Retina (tissue), 1 donor: ENCODE measurements at regions not wholly inside any gene's neighbourhood (a gene's known extent, or its start where the extent isn't known, plus 50 kb on each side); places are given as distances from the start of the nearest gene placed in this dataset.

ENCODE experiments used
- DNase-seq: peaks from one replicate; pipeline ENCODE4 v3.0.0-alpha.2; 2016

DNA sequence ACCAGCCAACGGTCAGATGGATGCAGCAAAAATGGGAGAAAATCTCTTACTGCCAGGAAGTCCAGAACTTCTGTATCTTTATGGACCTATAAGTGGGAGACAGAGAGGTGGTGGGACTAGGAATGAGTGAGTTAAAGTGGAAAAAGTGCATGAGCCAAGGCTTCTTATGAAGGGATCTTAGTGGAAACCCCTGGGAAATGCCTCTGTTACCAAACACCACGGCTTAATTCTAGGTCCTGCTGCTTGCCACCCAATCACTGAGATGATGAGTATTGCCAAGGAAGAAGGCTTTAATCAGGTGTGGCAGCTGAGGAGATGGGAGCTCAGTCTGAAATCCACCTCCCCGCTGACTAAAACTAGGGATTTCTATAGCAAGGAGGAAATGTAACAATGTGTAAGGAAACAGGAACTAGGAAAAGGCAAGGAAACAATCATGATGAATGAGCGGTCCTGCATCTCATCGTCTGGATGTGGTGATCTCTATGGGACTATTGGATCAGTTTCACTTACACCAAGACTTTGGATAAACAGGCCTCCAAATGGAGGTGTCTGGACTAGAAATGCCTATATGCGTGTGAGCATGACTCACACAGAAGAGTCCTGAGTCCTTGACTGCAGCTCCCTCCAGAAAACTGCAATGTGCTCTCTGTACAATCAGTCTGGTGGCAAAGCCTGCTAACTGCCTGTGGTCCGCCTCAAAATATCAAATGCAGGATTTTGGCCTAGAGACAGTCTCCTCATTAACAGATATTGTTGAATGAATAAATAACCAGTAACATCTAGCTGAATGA, 98.2 kb upstream of the PRR16 start:
- no peak for DNase-seq

DNA sequence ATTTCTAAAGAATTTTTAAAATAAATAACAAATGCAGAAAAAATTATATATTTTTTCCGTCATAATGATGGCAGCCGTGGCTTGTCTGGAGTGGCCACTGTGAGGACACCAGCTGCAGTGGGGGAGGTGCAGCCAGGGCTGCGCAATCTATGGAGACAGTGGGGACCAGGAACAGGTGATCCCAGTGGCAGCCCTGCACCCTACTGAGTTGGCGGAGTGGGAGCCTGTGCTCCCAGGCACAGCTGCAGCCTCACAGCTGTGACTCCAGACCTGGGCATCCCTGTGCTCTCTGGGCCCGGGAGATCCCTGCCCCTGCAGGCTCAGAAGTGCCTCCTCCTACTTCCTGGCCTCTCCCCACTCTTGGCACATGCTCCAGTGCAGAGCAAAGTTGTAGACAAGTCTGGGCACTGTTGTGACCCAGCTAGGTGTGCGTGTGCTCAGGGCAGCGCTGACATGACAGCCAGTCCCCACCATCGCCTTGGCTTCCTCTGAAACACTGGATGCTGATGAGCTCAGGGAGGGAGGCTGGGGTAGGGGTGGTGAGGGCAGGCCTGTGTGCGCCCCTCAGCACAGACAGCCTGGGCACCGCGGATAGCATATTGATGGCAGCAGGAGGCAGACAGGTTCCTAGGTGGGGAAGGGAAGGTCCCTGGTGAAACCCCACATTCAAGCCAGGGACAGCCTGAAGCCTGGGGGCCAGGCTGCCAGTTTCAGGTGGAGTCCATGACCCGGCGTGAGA, 96.0 kb upstream of the PRR16 start:
- no peak for DNase-seq

DNA sequence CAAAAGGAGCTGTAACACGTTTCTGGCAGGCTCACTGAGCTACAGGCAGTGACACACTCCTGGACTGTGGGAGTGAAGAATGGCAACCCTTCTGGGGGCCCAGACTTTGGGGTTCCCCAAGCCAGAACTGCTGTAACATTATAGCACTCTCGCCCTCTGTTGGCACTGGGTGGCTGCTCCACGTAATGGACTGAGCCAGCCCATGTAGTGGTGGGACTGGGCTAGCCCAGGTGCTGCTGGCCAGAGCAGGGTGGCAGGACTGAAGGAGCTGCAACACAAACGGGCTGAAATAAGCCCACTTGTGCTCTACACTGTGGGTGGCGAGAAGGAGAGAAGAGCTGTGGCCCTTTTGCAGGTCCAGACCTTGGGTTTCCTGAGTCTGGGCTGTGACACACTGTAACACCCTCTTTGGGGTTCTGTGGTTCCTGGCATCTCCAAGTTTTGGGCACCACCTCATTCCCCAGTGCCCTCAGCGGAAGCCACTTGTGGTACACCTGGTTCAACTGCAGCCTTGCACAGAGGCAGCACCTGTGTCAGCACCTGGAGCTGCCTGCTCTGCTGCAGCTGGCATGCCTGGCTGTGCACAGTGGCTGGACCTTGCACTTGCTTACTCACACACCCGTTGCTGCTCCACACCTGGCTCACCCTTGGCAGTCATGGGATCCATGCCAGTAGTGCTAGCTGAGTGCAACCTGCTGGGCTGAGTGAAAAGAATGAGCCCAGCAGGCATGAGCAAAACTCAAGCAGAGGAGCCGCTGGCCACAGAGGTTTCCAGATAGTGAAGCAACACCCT, 95.0 kb upstream of the PRR16 start:
- no peak for DNase-seq

DNA sequence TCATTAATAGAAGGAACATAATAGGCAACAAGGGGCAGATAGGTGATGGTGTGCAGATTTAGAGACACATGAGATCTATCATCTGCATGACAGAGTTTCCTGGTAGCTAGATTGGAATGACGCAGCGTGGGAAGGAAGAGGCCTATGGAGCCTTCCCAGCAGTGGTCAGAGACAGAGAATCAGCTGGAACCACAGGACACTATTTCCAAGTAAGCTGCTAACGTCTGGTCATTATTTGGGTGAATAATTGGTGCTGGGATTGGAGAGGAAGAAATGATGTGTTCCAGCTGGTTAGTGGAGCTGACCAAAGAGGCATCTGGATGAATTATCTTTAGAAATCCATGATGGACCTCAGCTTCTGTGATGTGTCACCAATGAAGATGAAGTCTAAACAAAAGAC, 91.2 kb upstream of the PRR16 start:
- DNase-seq, result no peak

DNA sequence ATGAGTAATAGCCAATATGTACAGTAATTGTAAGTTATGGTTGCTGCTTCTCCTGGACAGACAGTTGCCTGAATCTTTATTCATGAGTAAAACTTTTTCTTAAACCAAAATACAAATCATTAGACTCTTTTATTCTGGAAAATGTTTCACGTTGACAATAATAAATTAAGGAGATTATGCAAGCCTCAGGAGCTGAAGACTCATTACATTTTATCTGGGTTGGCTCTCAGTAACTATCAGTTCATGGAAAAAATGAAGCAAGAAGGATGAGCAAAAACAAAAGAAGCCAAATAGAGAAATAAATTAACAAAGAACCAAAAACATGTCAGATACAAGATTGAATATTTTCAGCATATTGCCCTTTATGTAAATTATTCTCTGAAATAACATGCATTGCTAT, 88.9 kb upstream of the PRR16 start:
- no peak for DNase-seq

DNA sequence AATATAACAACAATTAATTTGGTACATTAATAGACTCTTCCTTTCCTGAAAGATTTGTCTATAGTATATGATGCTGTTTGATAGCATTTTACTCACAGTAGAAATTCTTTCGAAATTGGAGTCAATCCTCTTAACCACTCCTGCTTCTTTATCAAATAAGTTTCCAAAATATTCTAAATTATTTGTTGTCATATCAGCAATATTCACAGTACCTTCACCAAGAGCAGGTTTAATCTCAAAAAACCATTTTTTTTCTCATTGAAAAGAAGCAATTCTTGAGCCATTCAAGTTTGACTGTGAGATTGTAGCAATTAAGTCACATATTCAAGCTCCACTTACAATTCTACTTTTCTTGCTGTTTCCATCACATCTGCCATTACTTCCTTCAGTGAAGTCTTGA, 83.5 kb upstream of the PRR16 start:
- no peak for DNase-seq

DNA sequence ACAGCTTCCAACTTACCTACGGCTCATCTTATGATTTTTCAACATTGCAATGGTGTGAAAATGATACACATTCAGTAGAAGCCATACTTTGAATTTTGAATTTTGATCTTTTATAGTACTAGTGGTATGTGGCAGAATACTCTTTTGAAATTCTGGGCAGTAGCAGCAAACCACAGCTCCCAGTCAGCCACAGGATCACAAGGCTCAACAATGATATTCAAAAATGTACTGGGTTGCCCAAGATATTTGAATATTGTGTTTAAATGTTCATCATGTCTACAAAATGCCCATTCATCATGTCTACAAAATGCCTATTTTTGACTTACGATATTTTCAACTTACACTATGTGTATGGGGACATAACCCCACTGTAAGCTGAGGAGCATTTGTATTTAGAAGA, 81.3 kb upstream of the PRR16 start:
- no peak for DNase-seq

DNA sequence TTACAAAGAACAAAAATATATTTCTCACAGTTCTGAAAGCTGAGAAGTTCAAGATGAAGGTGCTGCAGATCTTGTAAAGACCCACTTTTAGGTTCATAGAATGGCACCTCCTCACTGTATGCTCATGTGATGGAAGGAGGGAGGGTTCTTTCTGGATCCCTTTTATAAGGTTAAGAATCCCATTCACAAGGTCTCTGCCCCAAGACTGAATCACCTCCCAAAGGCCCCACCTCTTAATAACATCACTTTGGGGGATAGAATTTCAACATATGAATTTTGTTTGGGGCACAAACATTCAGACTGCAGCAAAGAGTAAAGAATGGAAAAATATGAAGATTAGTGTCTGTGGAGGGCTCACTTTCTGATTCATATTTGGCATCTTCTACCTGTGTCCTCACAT, 77.1 kb upstream of the PRR16 start:
- DNase-seq, result no peak

DNA sequence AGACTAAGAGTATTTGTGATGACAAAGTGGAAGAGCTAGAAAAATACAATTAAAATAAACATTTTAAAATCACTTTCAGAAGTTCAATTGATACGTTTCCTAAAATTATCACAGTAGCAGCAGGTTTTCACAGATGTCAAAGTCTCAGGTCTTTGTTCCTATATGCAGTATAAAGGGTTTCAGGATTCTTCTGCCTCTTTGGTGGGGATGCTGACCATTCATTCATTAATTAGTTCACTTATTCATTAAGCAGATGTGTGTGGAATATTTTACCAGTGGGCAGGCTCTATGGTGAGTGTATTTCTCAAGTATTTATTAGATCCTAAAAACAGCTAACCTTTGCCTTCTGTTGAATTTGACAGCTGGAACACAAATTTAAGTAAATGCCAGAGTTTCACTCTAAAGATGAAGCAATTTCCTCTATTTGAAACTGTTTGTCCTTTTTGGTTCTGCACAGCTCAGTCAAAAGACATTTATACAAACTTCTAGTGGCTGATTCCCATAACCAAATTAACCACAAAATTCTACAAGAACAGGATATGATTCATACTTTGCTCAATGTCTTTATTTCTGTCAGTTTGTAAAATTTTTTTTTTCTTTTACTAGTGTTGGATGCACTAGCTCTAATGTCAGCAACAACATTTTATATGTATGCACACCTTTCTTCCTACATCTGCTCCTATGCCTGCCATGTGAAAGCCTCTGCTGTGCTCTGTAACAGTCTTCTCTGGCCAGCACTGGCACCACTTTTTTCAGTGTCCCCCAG, 75.9 kb upstream of the PRR16 start:
- DNase-seq, result no peak

DNA sequence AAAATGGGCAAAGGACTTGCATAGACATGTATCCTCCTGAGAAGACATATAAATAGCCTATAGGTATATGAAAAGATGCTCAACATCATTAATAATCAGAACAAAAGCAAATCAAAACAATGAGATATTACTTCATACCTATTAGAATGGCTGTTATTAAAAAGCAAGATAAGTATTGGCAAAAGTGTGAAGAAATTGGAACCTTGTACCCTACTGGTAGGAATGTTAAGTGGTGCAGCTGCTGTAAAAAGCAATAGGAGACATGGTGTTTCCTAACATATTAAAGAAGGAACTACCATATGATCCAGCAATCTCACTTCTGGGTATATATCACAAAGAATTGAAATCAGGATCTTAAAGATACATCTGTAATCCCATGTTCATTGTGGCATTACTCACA, 69.8 kb upstream of the PRR16 start:
- no peak for DNase-seq

DNA sequence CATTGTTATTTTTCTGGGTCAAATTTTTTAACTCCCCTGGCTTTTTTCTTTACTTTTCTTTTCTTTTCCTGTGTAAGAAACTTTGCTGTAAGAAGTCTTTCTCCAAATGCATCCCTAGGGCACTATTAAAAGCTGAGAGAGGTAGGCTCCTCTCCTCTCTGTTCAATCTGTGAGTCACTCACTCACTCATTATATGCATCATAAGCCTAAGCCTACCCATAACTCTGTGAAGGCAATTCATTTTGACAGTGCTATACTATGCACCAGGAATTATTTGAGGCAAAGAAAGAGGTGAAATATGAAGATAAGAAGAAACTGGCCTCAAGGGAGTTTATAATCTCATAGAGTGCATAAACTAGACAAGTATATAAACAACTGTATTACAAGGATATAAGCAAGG, 67.9 kb upstream of the PRR16 start:
- peak; percentile 3 for DNase-seq

DNA sequence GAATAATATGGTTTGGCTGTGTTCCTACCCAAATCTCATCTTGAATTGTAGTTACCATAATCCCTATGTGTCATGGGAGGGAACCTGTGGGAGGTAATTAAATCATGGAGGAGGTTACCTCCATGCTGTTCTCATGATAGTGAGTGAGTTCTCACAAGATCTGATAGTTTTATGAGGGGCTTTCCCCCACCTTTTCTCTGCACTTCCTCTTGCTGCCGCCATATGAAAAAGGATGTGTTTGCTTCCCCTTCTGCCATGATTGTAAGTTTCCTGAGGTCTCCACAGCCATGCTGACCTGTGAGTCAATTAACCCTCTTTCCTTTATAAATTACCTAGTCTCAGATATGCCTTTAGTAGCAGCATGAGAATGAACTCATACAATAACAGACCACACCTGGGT, 63.7 kb upstream of the PRR16 start:
- DNase-seq, result no peak

DNA sequence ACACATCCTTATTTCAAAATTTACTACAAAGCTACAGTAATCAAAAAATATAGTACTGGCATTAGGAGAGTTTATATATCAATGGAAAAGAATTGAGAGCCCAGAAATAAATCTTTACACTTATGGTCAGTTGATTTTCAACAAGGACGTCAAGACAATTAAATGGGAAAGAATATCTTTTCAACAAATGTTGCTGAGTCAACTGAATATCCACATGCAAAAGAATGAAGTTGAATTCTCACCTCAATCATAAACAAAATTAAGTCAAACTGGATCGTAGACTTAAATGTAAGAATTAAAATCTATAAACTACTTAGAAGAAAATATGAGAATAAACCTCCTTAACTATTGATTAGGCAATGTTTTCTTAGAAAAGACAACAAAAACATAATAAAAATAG, 61.5 kb upstream of the PRR16 start:
- no peak for DNase-seq

DNA sequence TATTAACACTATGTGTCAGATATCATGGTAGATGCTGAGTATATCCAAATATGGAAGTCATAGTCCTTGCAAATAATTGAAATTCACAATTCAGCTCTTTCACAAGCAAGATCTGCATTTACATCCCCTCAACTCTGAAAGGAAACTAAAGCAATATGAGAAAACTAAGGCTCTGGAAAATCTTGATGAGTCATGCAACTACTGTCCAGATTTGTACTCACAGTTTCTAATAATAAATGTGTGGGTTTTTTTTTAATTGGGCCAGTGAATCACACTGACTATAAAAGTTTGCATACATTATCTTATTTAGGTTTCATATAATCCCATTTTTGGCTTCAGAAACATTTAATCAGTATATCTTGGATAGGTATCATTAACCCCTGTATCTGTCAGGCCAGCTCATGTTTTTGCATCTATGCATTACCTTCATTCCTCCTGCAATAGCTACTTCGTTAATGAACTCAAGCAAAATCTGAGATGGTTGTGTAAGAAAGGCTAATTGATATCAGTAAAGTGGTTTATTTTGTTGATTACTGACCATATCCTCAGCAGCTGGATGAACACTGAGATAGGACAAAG, 58.7 kb upstream of the PRR16 start:
- DNase-seq, result no peak

DNA sequence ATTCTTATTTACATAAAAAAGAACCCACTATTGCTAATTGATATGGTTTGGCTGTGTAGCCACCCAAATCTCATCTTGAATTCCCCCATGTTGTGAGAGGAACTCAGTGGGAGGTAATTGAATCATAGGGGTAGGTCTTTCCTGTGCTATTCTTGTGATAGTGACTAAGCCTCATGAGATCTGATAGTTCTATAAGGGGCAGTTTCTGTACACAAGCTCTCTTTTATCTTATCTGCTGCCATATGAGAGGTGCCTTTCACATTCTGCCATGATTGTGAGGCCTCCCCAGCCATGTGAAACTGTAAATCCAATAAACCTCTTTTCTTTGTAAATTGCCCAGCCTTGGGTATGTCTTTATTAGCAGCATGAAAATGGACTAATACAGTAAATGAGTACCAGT, 58.2 kb upstream of the PRR16 start:
- DNase-seq, result no peak

DNA sequence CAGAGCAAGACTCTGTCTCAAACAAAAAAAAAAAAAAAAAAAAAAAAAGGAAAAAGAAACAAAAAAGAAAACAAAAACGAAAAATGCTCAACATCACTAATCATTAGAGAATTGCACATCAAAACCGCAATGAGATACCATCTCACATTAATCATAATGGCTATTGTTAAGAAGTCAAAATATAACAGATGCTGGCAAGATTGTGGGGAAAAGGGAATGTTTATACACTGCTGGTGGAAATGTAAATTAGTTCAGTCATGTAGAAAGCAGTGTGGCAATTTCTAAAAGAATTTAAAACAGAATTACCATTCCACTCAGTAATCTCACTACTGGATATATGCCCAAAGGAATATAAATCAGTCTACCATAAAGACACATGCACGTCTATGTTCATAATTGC, 50.4 kb upstream of the PRR16 start:
- DNase-seq, result no peak
